Stimulated activated memory B cell treated with anti-CD40 and anti-IgM and Interleukin-4, amounts not matched to agents 10 μg/mL and 1 μg/mL and 100 μg/mL, for 72 hours (primary cell): ENCODE measurements at regions not wholly inside any gene's neighbourhood (a gene's known extent, or its start where the extent isn't known, plus 50 kb on each side); places are given as distances from the start of the nearest gene placed in this dataset.
"Not testable (repeated sequence)": the region's sequence is repeated elsewhere in the genome, so short reads cannot be mapped to it uniquely, and the experiment has no call there.

Experiments used
- ATAC-seq: fragments of 150-1000 bp; cut with Tn5 transposase; 2 replicates; pipeline ENCODE4 v1.10.0; 2021
- H3K27ac Mint-ChIP-seq: one replicate; pipeline ENCODE4 v1.8.0; 2022; ENCODE audit warnings: mild to moderate bottlenecking, mixed read lengths
- H3K27me3 Mint-ChIP-seq: one replicate; pipeline ENCODE4 v1.8.0; 2022; ENCODE audit warnings: mixed read lengths
- H3K36me3 Mint-ChIP-seq: one replicate; pipeline ENCODE4 v1.8.0; 2022; ENCODE audit warnings: mixed read lengths
- H3K4me1 Mint-ChIP-seq: one replicate; pipeline ENCODE4 v1.8.0; 2022; ENCODE audit warnings: mixed read lengths
- H3K4me3 Mint-ChIP-seq: one replicate; pipeline ENCODE4 v1.8.0; 2022; ENCODE audit warnings: mild to moderate bottlenecking, moderate library complexity, mixed read lengths
- H3K9me3 Mint-ChIP-seq: one replicate; pipeline ENCODE4 v1.8.0; 2022; ENCODE audit warnings: mixed read lengths

DNA sequence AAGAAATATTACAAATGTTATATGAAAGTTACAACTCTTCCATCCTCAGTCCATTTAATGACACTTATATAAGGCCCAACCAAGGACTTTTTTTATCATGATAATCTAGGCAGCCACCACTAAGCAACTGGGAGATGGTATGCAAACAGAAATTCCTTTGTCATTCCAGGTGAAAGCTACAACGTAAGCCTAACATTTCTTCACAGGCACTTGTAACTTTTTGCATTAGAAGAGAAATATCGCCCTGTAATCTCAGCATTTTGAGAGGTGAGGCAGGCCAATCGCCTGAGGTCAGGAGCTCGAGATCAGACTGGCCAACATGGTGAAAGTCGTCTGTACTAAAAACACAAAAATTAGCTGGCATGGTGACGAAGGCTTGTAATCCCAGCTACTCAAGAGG is 581.2 kb upstream of the SLC8A1 start:
- H3K4me3 Mint-ChIP-seq: no peak overlapping the region

DNA sequence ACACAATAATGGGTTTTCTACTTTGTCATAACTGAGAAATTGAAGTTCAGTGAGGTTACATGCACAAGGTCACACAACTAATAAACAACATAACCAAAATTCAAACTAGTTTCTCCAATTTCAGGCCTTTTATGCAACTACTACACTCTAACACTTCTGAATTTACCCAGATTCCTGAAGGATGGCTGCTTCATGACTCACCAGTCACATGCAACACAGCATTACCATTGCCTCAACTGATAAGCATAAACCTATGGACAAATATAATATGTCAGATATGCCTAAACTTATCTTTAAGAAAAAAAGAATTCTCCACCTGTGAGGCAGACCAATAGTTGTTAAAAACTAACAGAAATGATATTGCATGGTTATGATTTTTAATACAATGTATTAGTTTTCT is 586.5 kb upstream of the SLC8A1 start:
- H3K27me3 Mint-ChIP-seq: no peaks in the 10 kb centered on the region
- H3K27ac Mint-ChIP-seq: no peak overlapping the region
- H3K4me3 Mint-ChIP-seq: no peak overlapping the region
- no peak for ATAC-seq
- no peaks in the 10 kb centered on the region for H3K36me3 Mint-ChIP-seq
- H3K4me1 Mint-ChIP-seq: no peaks in the 10 kb centered on the region
- H3K9me3 Mint-ChIP-seq: no peaks in the 10 kb centered on the region

More for the DNA sequence above, 581.2 kb upstream of the SLC8A1 start:
- Mint-ChIP-seq H3K27ac (no peak overlapping the region), H3K27me3 (no peaks in the 10 kb centered on the region), H3K9me3 (no peaks in the 10 kb centered on the region), H3K36me3 (no peaks in the 10 kb centered on the region), H3K4me1 (no peaks in the 10 kb centered on the region)
- no peak for ATAC-seq

DNA sequence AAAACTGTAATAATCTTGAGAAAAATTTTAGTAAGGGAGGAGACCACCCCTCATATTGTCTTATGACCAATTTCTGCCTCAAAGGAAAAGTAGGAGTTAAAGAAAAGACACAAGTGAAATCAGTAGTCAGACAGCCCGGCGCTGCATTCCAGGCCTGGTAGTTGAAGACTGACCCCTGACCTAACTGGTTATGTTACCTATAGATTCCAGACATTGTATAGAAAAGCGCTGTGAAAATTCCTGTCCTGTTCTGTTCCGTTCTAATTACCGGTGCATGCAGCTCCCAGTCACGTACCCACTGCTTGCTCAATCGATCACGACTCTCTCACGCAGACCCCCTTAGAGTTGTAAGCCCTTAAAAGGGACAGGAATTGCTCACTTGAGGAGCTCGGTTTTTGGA is 587.9 kb upstream of the SLC8A1 start:
- H3K27ac Mint-ChIP-seq, H3K9me3 Mint-ChIP-seq, H3K4me1 Mint-ChIP-seq, H3K4me3 Mint-ChIP-seq, H3K27me3 Mint-ChIP-seq, ATAC-seq, H3K36me3 Mint-ChIP-seq: not testable (repeated sequence)

DNA sequence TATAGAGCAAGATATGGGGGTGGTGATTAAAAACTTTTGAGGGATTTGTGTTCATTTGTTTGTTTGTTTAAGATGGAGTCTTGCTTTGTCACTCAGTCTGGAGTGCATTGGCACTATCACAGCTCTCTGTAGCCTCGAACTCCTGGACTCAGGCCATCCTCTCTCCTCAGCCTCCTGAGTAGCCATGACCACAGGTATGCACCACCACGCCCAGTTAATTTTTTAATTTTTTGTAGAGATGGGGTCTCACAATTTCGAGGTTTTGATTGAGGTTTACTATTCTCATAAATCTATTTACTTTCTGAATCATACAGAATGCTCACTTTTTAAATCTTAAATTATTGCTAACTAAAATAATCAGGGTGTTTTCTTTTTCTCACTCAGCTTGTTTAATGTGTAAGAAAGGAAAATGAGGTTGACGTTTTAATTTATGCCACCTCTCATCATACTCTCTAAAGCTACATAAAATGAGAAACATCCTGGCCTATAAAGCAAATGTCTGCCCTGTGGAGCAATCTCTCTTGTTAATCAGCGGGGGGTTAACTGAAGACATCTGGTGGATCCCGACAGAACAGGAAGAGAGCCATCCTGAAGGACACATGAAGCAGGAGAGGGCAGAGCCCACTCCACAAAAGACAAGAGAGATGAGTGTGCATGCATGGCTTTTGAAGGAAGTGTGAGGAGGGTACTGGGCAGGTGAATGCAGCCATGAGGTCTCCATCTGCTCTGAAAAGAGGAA is 589.1 kb upstream of the SLC8A1 start:
- no peaks in the 10 kb centered on the region for H3K27me3 Mint-ChIP-seq
- H3K36me3 Mint-ChIP-seq: no peaks in the 10 kb centered on the region
- peaks cover 3% of the 10 kb centered on the region for H3K9me3 Mint-ChIP-seq
- no peak for ATAC-seq
- H3K4me3 Mint-ChIP-seq: no peak overlapping the region
- no peaks in the 10 kb centered on the region for H3K4me1 Mint-ChIP-seq
- no peak overlapping the region for H3K27ac Mint-ChIP-seq

DNA sequence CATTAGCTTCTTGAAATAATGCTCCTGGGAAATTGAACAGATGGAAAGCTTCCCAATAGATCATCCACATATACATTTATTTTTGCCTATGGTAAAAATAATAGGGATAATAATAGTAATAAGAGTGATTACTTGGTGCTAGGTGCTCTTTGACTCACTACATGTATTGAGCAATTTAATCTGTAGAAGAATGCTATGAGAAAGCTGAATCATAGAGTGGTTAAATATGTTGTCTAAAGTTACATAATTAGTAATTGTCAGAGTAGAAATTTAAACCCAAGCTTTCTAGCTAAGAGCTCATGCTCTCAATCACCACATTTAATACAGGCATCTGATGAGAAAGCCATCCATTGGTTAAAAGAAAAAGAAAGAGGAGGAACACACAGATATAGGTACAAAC is 590.5 kb upstream of the SLC8A1 start:
- Mint-ChIP-seq H3K27me3 (no peaks in the 10 kb centered on the region), H3K9me3 (peaks cover 3% of the 10 kb centered on the region), H3K4me1 (no peaks in the 10 kb centered on the region), H3K36me3 (no peaks in the 10 kb centered on the region), H3K4me3 (no peak overlapping the region), H3K27ac (no peak overlapping the region)
- no peak for ATAC-seq

DNA sequence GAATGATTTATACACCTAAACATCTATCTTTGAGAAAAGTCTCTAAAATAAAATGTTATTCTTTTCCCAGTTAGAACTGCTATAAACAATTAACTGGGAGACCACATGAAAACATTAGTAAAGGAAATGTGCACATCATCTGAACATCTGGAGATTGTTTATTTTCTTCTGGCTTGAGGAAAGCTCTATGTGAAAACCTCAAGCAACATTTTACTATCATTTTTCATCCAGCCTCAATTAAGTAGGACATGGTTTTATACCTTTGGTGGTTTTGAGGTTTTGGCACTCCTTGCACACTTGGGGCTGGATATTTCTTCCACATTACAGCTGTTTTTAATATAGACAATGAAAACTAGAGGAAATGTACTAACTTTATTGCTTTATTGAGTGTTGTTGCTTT is 609.5 kb upstream of the SLC8A1 start:
- H3K4me1 Mint-ChIP-seq: no peaks in the 10 kb centered on the region
- no peaks in the 10 kb centered on the region for H3K36me3 Mint-ChIP-seq
- no peaks in the 10 kb centered on the region for H3K27me3 Mint-ChIP-seq
- H3K27ac Mint-ChIP-seq: no peak overlapping the region
- ATAC-seq: no peak
- H3K4me3 Mint-ChIP-seq: no peak overlapping the region
- H3K9me3 Mint-ChIP-seq: peaks cover 5% of the 10 kb centered on the region

DNA sequence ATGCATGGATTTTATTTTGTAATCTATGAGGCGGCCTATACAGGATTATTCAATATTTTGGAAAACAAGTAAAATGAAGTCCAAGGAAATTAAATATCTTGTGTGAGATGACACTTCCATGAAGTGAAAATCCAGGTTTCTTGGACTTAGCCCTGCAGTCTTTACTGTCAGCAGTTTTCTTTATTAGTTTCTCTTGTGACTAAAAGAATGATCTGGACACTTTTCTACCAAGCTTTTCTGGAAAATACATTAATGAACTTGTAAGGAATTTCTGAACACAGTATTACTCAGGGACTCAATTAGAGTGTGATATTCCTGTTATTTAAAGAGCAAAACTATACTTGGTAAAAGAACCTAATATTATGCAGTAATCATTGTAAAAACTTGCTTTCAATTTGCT is 610.4 kb upstream of the SLC8A1 start:
- no peak for ATAC-seq
- no peak overlapping the region for H3K27ac Mint-ChIP-seq
- no peaks in the 10 kb centered on the region for H3K4me1 Mint-ChIP-seq
- no peaks in the 10 kb centered on the region for H3K36me3 Mint-ChIP-seq
- no peaks in the 10 kb centered on the region for H3K27me3 Mint-ChIP-seq
- H3K9me3 Mint-ChIP-seq: peaks cover 5% of the 10 kb centered on the region
- no peak overlapping the region for H3K4me3 Mint-ChIP-seq

DNA sequence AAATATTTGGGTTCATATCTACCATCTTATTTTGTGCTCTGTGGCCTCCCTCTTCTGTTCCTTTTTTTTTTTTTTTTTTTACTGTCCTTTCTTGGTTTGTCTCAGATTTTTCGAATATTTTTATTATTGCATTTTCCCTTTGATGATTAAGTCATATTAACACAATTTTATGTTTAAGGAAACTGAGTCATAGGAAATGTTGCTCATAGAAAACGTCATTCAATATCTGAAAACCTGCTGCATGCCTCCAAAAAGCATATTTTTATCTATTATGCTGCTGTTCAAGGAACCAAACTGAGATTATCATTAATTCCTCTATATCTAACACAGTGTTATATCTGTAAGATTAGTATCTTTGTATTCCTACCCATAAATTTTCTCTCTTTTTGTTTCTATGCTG is 614.3 kb upstream of the SLC8A1 start:
- Mint-ChIP-seq H3K9me3 (no peaks in the 10 kb centered on the region), H3K27me3 (no peaks in the 10 kb centered on the region), H3K27ac (no peak overlapping the region), H3K4me1 (no peaks in the 10 kb centered on the region), H3K4me3 (no peak overlapping the region), H3K36me3 (no peaks in the 10 kb centered on the region)
- ATAC-seq: no peak

DNA sequence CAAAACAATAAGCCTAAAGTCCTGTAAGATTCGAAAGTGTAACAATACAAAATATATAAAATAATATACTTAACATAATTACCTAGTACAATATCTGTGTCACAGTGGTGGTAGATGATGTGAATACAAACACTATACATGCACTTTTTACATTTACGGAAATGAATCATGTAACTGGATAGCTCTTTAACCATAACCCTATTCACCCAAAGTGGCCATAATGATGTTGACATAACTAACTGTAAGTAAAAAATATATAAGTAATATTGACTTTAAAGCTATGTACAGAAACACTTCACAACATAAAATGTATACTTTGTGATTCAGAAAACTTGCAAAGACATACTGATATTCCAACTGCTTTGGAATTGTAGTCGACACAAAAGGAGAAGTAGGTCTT is 616.9 kb upstream of the SLC8A1 start:
- ATAC-seq: no peak

DNA sequence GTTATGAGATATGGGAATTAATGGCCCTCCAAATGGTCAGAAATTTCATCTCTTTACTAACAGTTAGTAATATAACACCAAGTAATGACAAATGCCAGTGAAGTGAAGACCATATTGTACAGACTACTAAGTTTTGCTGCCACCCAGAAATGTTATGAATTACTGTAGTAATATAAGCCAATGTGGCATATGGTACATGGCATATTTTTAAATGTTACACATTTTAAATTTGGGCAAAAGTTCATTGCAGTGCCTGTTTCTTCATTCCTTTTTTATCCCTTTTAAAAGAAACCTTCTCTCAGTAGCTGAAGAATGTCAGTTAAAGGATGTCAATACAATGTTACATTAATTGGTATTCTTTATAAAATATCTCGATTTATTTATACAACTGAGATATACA is 626.5 kb upstream of the SLC8A1 start:
- ATAC-seq: no peak
- Mint-ChIP-seq H3K4me1 (no peaks in the 10 kb centered on the region), H3K27ac (no peak overlapping the region), H3K4me3 (no peak overlapping the region), H3K9me3 (peaks cover 3% of the 10 kb centered on the region), H3K36me3 (no peaks in the 10 kb centered on the region), H3K27me3 (no peaks in the 10 kb centered on the region)

More for the DNA sequence above, 616.9 kb upstream of the SLC8A1 start:
- no peaks in the 10 kb centered on the region for H3K4me1 Mint-ChIP-seq
- no peaks in the 10 kb centered on the region for H3K9me3 Mint-ChIP-seq
- no peak overlapping the region for H3K4me3 Mint-ChIP-seq
- H3K27ac Mint-ChIP-seq: no peak overlapping the region
- H3K27me3 Mint-ChIP-seq: no peaks in the 10 kb centered on the region
- no peaks in the 10 kb centered on the region for H3K36me3 Mint-ChIP-seq

DNA sequence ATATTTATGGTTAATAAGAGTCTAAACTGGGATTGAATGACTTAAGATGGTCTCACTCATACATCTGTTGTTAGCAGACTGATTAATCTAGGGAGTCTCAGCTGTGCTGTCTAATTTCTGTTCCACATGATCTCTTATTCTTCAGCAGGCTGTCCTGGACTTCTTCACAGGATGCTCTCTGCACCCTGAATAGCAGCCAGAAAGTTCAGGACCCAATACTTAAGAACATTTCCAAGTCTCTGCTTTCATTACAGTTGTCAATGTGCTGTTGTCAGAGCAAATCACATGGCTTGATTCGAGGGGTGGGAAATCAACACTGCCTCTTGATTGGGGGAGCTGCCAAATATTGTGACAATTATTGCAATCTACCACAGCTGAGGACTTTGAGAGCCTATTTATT is 627.1 kb upstream of the SLC8A1 start:
- Mint-ChIP-seq H3K36me3 (no peaks in the 10 kb centered on the region), H3K27ac (no peak overlapping the region), H3K27me3 (no peaks in the 10 kb centered on the region), H3K4me1 (no peaks in the 10 kb centered on the region), H3K9me3 (peaks cover 5% of the 10 kb centered on the region), H3K4me3 (no peak overlapping the region)
- ATAC-seq: no peak

DNA sequence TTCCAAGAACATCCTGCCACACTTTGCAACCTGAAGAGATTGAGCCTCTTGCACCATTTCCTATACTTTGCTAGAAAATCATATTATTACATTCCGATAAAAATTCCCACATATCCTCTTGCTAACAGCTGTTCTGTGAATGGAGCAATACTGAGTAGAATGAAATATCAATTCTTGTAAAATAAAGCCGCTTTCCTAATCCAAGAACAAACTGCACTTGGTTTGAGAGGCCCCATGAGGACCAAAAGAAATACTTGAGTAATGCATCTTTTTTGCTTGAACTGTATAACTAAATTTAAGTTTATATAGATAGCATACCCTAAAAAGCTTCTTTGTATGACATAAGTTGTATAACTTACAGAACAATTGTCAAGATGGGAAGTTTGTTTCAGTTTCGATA is 632.4 kb upstream of the SLC8A1 start:
- H3K4me3 Mint-ChIP-seq: no peak overlapping the region
- ATAC-seq: no peak

DNA sequence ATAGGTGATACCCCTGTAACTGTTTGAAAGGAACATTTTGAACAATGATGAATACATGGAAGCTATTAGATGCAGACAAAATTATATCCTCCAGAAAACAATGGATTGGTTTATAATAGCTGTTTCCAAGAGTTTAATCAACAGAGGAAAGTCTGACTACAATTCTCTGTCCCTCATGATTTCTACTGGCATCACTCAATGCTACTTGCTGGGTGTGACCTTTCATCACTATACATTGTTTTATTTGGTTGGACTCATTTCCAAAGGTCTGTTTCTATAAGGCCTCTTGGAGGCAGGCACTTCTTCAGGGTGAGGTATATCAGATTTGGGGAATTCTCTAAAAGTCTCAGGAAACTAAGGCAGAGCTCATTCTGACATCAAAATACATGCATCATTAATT is 636.1 kb upstream of the SLC8A1 start:
- no peak overlapping the region for H3K4me3 Mint-ChIP-seq
- peaks cover 2% of the 10 kb centered on the region for H3K9me3 Mint-ChIP-seq
- no peaks in the 10 kb centered on the region for H3K27me3 Mint-ChIP-seq
- H3K27ac Mint-ChIP-seq: no peak overlapping the region
- no peak for ATAC-seq
- no peaks in the 10 kb centered on the region for H3K4me1 Mint-ChIP-seq
- H3K36me3 Mint-ChIP-seq: no peaks in the 10 kb centered on the region

More for the DNA sequence above, 632.4 kb upstream of the SLC8A1 start:
- Mint-ChIP-seq H3K36me3 (no peaks in the 10 kb centered on the region), H3K27ac (no peak overlapping the region), H3K27me3 (no peaks in the 10 kb centered on the region), H3K4me1 (no peaks in the 10 kb centered on the region), H3K9me3 (peaks cover 5% of the 10 kb centered on the region)

DNA sequence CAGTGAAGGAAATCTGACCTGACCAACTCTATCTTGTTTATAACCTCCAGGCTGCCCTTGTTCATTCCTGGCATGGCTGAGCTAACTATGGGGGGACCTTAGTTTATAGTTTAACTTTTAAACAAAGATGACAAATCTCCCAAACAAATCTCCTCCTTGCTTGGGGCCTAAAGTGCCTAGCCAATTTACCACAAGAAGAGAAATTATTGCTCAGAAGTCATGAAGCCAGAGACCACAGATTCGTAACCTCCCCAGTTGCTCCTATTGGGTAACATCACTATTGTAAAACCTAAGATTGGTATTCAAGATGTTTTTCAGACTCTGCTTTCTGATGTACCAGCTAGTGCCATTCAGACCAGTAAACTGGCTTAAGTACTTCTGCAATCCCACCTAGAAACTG is 649.4 kb upstream of the SLC8A1 start:
- H3K27ac Mint-ChIP-seq: no peak overlapping the region
- no peaks in the 10 kb centered on the region for H3K4me1 Mint-ChIP-seq
- no peaks in the 10 kb centered on the region for H3K27me3 Mint-ChIP-seq
- ATAC-seq: no peak
- H3K9me3 Mint-ChIP-seq: no peaks in the 10 kb centered on the region
- H3K36me3 Mint-ChIP-seq: no peaks in the 10 kb centered on the region
- no peak overlapping the region for H3K4me3 Mint-ChIP-seq

DNA sequence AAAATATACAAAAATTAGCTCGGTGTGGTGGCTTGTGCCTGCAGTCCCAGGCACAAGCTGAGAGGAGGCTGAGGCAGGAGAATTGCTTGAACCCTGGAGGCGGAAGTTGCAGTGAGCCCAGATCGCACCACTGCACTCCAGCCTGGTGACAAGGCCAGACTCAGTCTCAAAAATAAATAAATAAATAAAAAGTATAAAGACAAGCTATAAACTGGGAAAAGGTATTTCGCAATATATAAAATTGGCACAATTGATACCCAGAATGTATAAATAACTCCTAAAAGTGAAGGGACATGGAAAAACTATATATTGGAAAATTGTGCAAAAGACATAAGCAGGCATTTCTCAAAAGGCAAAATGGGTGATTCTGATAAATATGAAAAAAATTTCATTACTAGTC is 657.9 kb upstream of the SLC8A1 start:
- H3K4me1 Mint-ChIP-seq: no peaks in the 10 kb centered on the region
- no peak overlapping the region for H3K4me3 Mint-ChIP-seq
- no peak overlapping the region for H3K27ac Mint-ChIP-seq
- no peak for ATAC-seq
- H3K36me3 Mint-ChIP-seq: no peaks in the 10 kb centered on the region
- no peaks in the 10 kb centered on the region for H3K27me3 Mint-ChIP-seq
- no peaks in the 10 kb centered on the region for H3K9me3 Mint-ChIP-seq

DNA sequence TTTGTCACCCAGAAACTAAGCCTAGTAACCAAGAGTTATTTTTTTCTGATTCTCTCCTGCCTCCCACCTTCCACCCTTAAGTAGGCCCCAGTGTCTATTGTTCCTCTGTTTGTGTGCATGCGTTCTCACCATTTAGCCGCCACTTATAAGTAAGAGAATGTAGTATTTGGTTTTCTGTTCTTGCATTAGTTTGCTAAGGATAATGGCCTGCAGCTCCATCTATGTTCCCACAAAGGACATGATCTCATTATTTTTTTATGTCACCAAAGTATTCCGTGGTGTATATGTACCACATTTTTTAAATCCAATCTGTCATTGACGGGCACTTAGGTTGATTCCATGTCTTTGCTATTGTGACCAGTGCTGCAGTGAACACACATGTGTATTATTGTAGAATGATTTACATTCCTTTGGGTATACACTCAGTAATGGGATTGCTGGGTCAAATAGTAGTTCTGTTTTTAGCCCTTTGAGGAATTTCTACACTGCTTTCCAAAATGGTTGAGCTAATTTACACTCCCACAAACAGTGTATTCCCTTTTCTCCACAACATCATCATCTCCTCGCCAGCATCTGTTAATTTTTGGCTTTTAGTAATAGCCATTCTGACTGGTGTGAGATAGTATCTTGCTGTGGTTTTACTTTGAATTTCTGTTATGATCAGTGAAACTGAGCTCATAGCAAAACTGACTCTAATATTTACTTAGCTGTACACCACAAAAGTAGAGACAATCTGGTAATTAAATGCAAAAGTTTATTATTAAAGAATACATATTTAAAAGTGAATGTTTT is 660.1 kb upstream of the SLC8A1 start:
- Mint-ChIP-seq H3K4me1 (no peaks in the 10 kb centered on the region), H3K27ac (no peak overlapping the region), H3K27me3 (no peaks in the 10 kb centered on the region), H3K4me3 (no peak overlapping the region), H3K9me3 (no peaks in the 10 kb centered on the region), H3K36me3 (no peaks in the 10 kb centered on the region)
- no peak for ATAC-seq
